Globus pallidus (tissue), 1 donor: ENCODE measurements at regions not wholly inside any gene's neighbourhood (a gene's known extent, or its start where the extent isn't known, plus 50 kb on each side); places are given as distances from the start of the nearest gene placed in this dataset.

Experiments used
- DNase-seq: peaks from one replicate; pipeline ENCODE4 v3.0.0-alpha.2; 2015; ENCODE audit warnings: low spot score

- DNase-seq = no peak
Observed at GRCh38 chr2:111695441-111696007, 188.5 kb downstream of the ANAPC1 start.

DNA sequence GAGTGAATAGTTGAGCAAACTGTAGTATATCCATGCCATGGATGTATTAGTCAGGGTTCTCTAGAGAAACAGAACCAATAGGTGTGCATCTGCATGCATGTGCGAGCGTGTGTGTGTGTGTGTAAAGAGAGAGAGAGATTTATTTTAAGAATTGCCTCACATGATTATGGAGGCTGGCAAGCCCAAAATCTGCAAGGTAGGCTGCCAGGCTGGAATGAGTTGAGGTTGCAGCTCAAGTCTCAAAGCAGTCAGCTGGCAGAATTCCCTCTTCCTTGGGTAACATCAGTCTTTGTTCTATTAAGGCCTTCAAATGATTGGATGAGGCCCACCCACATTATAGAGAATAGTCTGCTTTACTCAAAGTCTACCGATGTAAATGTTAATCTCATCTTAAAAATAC lies 187.8 kb downstream of the ANAPC1 start:
- no peak for DNase-seq

- DNase-seq = no peak
Observed at GRCh38 chr2:111697560-111697959, 186.4 kb downstream of the ANAPC1 start.

- DNase-seq = no peak
Observed at GRCh38 chr2:111698089-111698488, 185.9 kb downstream of the ANAPC1 start.

GRCh38 chr2:111698743-111699554 lies 185.0 kb downstream of the ANAPC1 start:
- DNase-seq = peak; percentile 7

GRCh38 chr2:111701266-111701665 lies 182.7 kb downstream of the ANAPC1 start:
- DNase-seq = no peak

DNA sequence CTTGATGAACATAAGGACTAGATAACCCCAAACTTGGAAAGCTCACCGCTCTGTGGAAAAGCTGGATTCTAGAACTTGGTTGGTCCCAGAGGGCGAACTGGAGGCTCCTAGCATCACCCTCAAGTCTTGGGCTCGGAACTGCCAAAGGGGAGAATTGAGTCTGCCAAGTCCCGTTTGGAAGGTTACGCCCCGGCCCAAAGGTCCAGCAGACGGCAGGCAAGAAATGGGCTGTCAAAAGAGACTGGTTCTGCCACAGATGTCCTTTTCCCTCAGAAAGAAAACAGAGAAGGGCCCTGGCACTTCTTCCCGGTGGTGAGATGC lies 182.2 kb downstream of the ANAPC1 start:
- no peak for DNase-seq

DNA sequence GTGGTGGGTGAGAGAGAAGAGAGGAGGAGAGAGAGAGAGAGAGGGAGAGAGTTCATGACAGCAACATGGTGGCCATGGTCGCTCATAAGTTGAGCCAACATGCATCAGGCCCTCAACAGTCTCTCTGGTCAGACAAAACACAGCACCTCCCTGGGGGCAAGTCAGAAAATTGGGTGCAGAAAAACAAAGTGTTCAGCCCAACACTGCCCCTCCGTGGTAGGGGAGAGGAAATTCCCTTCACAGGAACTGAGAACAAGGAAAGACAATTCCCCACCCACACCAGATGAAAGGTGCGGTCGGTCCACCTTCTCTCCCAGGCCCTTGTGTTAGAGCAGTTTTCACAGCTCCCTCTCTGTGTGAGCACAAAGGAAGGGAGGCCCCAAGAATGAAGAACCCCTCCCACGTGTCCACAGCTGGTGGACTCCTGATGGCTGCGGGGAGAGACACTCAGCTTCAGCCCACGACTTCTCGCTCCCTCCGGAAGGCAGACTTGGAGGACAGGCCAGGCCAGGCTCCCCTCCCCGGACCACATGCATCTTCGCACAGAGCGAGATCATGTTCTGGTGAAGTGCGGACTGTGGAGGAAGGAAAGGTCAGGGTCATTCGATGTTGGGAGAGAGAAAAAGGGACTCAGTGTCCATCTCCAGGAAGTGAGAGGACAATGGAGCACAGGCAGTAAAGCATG lies 181.7 kb downstream of the ANAPC1 start:
- DNase-seq = no peak

GRCh38 chr2:111702804-111703196 lies 181.2 kb downstream of the ANAPC1 start:
- DNase-seq = no peak

DNA sequence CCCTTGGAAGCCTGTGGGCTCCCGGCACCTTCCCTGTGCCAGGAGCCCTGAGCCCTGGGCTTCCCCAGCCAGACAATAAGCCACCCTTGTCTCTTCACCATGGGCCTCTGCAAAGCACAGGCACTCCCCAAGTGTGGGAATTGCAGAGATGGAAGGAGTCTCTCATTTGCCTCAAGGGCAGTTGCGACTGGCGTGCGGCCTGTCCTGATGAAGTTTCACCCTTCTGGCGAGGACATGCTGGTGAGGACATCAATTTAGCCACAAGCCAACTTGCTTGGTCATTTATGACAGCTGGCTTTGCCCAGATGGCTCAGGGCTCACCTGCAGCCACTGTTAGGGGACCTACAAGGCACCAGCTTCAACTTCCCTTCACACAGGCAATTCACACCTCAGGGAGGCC lies 180.2 kb downstream of the ANAPC1 start:
- DNase-seq = no peak

DNA sequence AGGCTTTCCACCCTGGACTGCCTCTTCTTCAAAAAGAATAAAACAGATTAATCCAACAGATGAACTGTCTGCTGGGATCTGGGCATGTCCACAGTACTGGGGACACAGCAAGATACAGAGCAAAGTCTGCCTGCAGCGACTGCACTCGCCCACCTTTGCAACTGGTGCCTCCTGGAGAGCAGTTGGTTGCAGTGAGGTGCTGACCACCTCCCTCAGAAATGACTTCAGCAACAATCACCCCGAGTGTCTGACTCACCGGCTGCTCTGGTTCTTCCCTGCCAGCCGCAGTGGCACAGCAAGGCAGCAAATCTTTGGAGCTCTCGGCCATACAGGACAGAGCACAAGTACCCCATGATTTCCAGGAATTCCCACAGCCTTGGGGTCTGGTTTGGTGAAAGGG lies 179.7 kb downstream of the ANAPC1 start:
- DNase-seq = no peak

DNA sequence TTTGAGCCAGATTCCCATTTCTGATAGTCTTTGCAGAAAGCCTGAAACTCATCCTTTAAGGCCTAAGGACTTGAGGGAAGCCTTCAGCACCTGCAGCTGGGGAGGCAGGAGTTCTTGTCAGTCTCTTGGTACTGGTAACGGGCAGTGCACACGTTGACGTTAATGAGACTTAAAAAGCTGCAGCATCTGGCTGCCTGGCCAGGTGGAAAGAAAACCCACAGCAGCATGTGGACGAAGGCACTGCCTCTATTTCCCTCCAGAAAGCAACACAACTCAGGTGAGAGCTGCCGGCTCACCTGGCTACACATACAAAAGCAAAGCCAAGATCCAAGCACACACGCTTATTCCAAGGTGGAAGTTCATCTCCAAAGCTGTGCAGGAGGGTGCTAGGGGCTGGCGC lies 178.8 kb downstream of the ANAPC1 start:
- DNase-seq = no peak

GRCh38 chr2:111705711-111706336 lies 178.2 kb downstream of the ANAPC1 start:
- DNase-seq = no peak

DNA sequence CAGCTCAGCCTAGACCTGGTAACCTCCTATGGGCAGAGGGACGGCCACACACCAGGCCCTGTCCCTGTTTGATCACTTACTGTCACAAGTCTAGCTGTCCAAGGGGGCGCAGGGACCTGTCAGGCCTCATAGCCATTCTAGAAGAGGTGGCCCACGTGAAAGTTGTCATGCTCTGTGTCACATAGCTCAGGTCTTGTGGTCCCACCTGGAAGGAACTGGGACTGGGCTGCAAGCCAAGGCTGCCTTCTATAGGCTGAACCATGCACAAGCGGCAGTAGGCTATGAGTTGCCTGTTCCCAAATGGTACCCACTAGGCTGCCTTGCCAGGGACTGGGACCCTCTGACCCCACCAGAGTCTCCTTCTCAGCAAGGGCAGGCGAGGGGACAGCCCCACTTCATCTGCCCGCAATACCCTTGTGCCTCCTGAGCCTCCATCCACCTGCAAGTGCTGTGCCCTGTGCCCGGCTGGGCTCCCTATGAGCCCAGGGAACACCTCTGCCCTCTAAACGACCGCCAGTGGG lies 177.5 kb downstream of the ANAPC1 start:
- no peak for DNase-seq

DNA sequence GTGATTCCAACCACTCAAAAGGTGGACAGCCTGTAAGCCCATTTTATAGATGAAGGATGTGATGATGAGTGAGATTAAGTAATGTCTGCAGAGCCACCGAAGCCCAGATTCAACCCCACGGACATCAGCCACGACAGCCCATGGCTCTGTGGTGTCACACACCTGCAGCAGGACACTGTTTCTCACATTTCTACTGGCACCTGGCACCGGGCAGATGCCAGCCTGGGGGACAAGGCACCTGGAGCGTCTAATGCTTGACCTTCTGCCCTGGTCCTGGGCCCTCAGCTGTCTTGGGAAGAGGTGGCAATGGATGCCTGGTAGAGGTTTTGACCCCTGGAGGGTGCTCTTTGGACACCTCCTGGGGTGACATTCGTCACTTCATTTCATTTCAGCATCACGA lies 176.3 kb downstream of the ANAPC1 start:
- no peak for DNase-seq

DNA sequence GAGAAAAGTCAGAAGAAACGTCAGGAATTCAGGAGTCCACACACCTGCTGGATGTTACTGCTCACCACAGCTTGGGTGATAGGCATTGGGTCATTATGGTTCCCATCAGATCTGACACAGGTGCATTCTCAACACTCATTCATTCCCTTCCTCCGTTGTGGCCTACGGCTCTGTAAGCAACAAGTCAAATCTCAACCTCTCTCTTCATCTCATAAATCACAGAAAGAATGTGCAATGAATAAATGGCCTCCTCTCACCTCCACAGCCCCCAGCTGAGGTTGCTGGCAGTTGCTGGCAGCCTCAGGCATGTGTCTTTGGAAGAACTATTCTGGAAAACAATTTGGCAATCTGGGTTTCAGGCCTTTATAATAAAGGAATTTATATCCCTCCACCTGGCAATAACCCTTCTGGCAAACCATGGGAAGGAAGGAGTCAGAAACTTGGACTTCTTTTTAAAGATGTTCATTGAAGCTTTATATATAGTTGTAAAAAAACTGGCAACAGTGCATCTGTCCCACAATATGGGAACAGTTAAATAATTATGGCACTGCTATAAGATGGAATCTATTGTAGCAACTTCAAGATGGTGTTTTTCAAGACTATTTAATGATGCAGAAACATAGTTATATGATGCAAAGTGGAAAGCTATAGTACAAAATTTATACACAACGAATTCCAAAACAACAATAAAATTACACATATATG lies 175.4 kb downstream of the ANAPC1 start:
- no peak for DNase-seq

- DNase-seq = no peak
Observed at GRCh38 chr2:111709321-111709720, 174.7 kb downstream of the ANAPC1 start.

- no peak for DNase-seq
Observed at GRCh38 chr2:111710085-111710484, 173.9 kb downstream of the ANAPC1 start.

GRCh38 chr2:111710613-111711012 lies 173.4 kb downstream of the ANAPC1 start:
- no peak for DNase-seq

DNA sequence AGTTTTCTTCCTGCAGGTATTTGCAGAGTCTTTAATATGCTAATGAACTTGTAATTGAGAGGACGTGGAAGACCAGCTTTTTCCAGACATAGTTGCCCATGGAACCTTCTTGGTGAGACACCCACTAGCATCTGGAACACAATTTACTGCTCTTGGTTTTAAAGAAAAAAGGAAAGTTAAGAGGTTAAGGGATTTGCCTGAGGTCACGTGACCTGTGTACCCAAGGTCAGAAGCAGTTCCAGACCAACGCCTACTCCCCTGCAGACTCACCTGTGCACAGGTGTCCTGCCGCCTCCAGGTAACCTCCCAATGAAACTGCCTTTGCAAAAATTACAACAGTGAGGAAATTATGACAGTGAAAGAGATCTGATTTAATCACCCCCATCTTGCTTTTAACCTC lies 172.7 kb downstream of the ANAPC1 start:
- DNase-seq = no peak

GRCh38 chr2:111712361-111712760 lies 171.6 kb downstream of the ANAPC1 start:
- DNase-seq = no peak

DNA sequence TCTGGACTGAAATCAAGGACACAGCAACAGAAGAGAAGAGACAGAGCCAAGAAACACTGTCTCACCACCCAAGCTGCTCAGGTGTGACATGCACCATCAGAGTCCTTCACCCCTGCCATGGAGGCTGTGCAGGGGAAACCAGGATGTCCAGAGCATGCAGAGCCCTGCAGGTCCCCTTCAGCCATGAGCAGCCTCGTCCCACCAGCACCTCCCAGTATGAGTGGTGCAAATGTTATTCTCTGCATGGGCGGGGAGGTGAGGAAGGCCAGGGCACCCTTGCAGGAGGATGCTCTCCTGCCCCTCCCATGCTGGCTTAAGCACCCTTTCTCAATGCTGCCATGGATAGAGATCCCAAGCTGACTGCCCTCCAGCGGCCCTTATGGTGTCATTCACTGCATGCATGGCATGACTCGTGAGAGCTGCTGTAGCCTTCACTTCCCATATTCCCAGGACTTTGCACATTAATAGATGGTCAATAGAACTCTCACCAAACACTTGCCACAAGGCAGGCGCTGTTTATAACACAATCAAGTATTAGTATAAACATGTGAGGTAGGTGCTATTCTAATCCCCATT lies 171.0 kb downstream of the ANAPC1 start:
- DNase-seq = no peak
